ENCODE measurements at regions not wholly inside any gene's neighbourhood (a gene's known extent, or its start where the extent isn't known, plus 50 kb on each side); places are given as distances from the start of the nearest gene placed in this dataset.

- H3K36me3 ChIP-seq (replicated peaks): no peaks in the 10 kb centered on the region
- TF ChIP-seq, protein P1, sequence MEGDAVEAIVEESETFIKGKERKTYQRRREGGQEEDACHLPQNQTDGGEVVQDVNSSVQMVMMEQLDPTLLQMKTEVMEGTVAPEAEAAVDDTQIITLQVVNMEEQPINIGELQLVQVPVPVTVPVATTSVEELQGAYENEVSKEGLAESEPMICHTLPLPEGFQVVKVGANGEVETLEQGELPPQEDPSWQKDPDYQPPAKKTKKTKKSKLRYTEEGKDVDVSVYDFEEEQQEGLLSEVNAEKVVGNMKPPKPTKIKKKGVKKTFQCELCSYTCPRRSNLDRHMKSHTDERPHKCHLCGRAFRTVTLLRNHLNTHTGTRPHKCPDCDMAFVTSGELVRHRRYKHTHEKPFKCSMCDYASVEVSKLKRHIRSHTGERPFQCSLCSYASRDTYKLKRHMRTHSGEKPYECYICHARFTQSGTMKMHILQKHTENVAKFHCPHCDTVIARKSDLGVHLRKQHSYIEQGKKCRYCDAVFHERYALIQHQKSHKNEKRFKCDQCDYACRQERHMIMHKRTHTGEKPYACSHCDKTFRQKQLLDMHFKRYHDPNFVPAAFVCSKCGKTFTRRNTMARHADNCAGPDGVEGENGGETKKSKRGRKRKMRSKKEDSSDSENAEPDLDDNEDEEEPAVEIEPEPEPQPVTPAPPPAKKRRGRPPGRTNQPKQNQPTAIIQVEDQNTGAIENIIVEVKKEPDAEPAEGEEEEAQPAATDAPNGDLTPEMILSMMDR (IDR thresholded peaks at IDR 0.05; ENCODE audit: low read depth, low read length, missing control alignments): no peak
- no peak for DNase-seq
- no peaks in the 10 kb centered on the region for H3K27me3 ChIP-seq (replicated peaks)
- in situ Hi-C loops (cut with HindIII; ENCODE audit: low pct_ligation_motif_present, low sequenced_read_pairs): no loop called here
- H3K4me3 ChIP-seq (ENCODE audit: low read depth, low read length): no peak overlapping the region
- no peak overlapping the region for H3K27ac ChIP-seq
These were observed 402.0 kb upstream of the ZWINT start for GRCh38 chr10:56763090-56763489.

- in situ Hi-C loops (cut with HindIII; ENCODE audit: low pct_ligation_motif_present, low sequenced_read_pairs): no loop called here
- TF ChIP-seq, protein P1 (IDR thresholded peaks at IDR 0.05; ENCODE audit: low read depth, low read length, missing control alignments): no peak
- no peak for DNase-seq
- H3K4me3 ChIP-seq (ENCODE audit: low read depth, low read length): no peak overlapping the region
- no peaks in the 10 kb centered on the region for H3K36me3 ChIP-seq (replicated peaks)
- H3K27me3 ChIP-seq (replicated peaks): no peaks in the 10 kb centered on the region
- H3K27ac ChIP-seq: no peak overlapping the region
These were observed 384.4 kb upstream of the ZWINT start for GRCh38 chr10:56745490-56745889.

DNA sequence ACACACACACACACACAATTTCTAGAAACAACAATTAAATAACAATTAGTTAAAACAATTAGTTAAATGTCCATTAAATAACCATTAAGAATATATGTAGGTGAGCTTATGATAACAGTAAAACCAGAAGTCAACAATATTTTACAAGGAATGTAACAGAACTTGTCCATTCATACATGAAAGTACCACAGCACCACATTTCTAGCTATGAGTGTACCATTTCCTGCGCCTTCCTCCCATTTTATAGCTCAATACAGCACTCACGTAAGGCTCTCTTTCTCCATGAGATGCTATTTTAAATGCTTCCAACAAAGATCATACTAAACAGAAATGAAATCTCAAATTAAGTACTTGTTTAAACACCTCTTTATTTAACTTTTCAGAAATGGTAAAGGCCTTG is 367.3 kb upstream of the ZWINT start:
- H3K4me3 ChIP-seq (ENCODE audit: low read depth, low read length): no peak overlapping the region
- TF ChIP-seq, protein P1 (IDR thresholded peaks at IDR 0.05; ENCODE audit: low read depth, low read length, missing control alignments): no peak
- no peak for DNase-seq
- H3K36me3 ChIP-seq (replicated peaks): no peaks in the 10 kb centered on the region
- in situ Hi-C loops (cut with HindIII; ENCODE audit: low pct_ligation_motif_present, low sequenced_read_pairs): no loop called here
- no peak overlapping the region for H3K27ac ChIP-seq
- H3K27me3 ChIP-seq (replicated peaks): no peaks in the 10 kb centered on the region

DNA sequence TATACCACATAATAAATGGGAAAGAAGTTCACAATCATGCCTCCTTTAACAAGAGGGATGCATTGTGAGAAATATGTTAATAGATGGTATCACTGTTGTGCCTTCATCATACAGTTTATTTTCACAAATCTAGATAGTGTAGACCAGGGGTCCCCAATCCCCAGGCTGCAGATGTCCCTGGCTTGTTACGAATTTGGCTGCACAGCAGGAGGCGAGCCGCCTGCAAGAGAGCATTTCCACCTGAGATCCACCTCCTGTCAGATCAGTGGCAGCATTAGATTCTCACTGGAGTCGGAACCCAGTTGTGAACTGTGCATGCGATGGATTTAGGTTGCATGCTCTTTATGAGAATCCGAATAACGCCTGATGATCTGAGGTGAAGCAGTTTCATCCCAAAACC is 361.9 kb upstream of the ZWINT start:
- H3K27me3 ChIP-seq (replicated peaks): no peaks in the 10 kb centered on the region
- in situ Hi-C loops (cut with HindIII; ENCODE audit: low pct_ligation_motif_present, low sequenced_read_pairs): no loop called here
- no peak overlapping the region for H3K4me3 ChIP-seq (ENCODE audit: low read depth, low read length)
- TF ChIP-seq, protein P1 (IDR thresholded peaks at IDR 0.05; ENCODE audit: low read depth, low read length, missing control alignments): no peak
- no peak for DNase-seq
- no peaks in the 10 kb centered on the region for H3K36me3 ChIP-seq (replicated peaks)
- H3K27ac ChIP-seq: no peak overlapping the region

DNA sequence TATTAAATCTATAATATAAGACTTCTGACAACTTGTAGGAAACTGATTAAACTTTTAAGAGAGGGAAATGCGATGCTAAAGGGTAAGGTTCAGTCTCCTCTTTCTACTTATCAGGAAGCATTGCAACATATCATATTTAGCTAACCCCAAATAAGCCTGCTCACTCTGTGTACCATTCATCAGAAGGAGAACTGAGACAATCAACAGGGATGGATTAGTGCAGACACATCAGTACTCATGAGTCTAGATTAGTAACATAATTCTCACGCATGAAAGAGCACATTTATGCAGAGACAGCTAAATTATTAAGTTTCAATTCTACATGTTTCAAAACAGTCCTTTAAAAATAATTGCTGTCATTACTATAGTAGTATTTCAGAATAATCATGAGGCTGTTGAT is 354.2 kb upstream of the ZWINT start:
- Histone ChIP-seq H3K4me3 (ENCODE audit: low read depth, low read length) (no peak overlapping the region), H3K36me3 (replicated peaks) (no peaks in the 10 kb centered on the region)

GRCh38 chr10:56698506-56698905 is 337.4 kb upstream of the ZWINT start:
- no peak for DNase-seq
- H3K27me3 ChIP-seq (replicated peaks): no peaks in the 10 kb centered on the region

More for the DNA sequence above, 354.2 kb upstream of the ZWINT start:
- in situ Hi-C loops (cut with HindIII; ENCODE audit: low pct_ligation_motif_present, low sequenced_read_pairs): no loop called here
- TF ChIP-seq, protein P1 (IDR thresholded peaks at IDR 0.05; ENCODE audit: low read depth, low read length, missing control alignments): no peak
- DNase-seq: no peak
- Histone ChIP-seq H3K27ac (no peak overlapping the region), H3K27me3 (replicated peaks) (no peaks in the 10 kb centered on the region)

More at GRCh38 chr10:56698506-56698905, 337.4 kb upstream of the ZWINT start:
- in situ Hi-C loops (cut with HindIII; ENCODE audit: low pct_ligation_motif_present, low sequenced_read_pairs): no loop called here
- no peaks in the 10 kb centered on the region for H3K36me3 ChIP-seq (replicated peaks)
- H3K27ac ChIP-seq: no peak overlapping the region
- H3K4me3 ChIP-seq (ENCODE audit: low read depth, low read length): no peak overlapping the region
- TF ChIP-seq, protein P1 (IDR thresholded peaks at IDR 0.05; ENCODE audit: low read depth, low read length, missing control alignments): no peak

Data from brain microvascular endothelial cell (primary cell).